Neural cell (in vitro differentiated cells): ENCODE measurements at regions not wholly inside any gene's neighbourhood (a gene's known extent, or its start where the extent isn't known, plus 50 kb on each side); places are given as distances from the start of the nearest gene placed in this dataset.

ENCODE experiments used
- CTCF ChIP-seq: fragments of 450-650 bp; IDR thresholded peaks from 2 replicates; pipeline ENCODE4 v1.5.1; 2014; ENCODE audit warnings: antibody characterized with exemption, mild to moderate bottlenecking, moderate library complexity; ENCODE audit not compliant: poor library complexity, severe bottlenecking
- EP300 ChIP-seq: fragments of 450-650 bp; conservative IDR thresholded peaks from 2 replicates; pipeline ENCODE4 v1.6.1; 2014; ENCODE audit warnings: antibody characterized with exemption, mild to moderate bottlenecking, moderate library complexity; ENCODE audit not compliant: poor library complexity, severe bottlenecking
- EZH2 ChIP-seq: fragments of 200-600, 300-800 bp; shearing (Covaris generic), sonication (generic); IDR thresholded peaks from 2 replicates; pipeline ENCODE4 v1.6.1; 2014; ENCODE audit warnings: antibody characterized with exemption, low read length, borderline replicate concordance, mild to moderate bottlenecking; ENCODE audit not compliant: insufficient read depth, poor library complexity, severe bottlenecking
- POLR2AphosphoS5 ChIP-seq: IDR thresholded peaks from 2 replicates; pipeline ENCODE4 v1.6.1; 2012
- RAD21 ChIP-seq: fragments of 450-650 bp; conservative IDR thresholded peaks from 2 replicates; pipeline ENCODE4 v1.6.1; 2014; ENCODE audit warnings: antibody characterized with exemption, mild to moderate bottlenecking, moderate library complexity
- REST ChIP-seq: IDR thresholded peaks from 2 replicates; pipeline ENCODE4 v1.6.1; 2012; ENCODE audit warnings: borderline replicate concordance
- SMC3 ChIP-seq: fragments of 450-650 bp; conservative IDR thresholded peaks from 2 replicates; pipeline ENCODE4 v1.6.1; 2014; ENCODE audit warnings: antibody characterized with exemption, mild to moderate bottlenecking, moderate library complexity; ENCODE audit not compliant: poor library complexity

- TF ChIP-seq CTCF (no peak), EZH2 (no peak), EP300 (no peak), POLR2AphosphoS5 (no peak), REST (no peak), RAD21 (no peak), SMC3 (no peak)
Measured at GRCh38 chr13:85321734-85322133, 477.5 kb downstream of the SLITRK6 start.
